ENCODE measurements at regions not wholly inside any gene's neighbourhood (a gene's known extent, or its start where the extent isn't known, plus 50 kb on each side); places are given as distances from the start of the nearest gene placed in this dataset.
A peak's percentile ranks its signal among the peaks of the same experiment; 100 is the strongest.
"Not testable (repeated sequence)": the region's sequence is repeated elsewhere in the genome, so short reads cannot be mapped to it uniquely, and the experiment has no call there.

GRCh38 chr6:155762649-155763048, 307.0 kb upstream of the NOX3 start:
- no peak overlapping the region for H2AFZ ChIP-seq (ENCODE audit: low read depth, low read length)
- H3K79me1 ChIP-seq (replicated peaks; ENCODE audit: low read length, poor library complexity, severe bottlenecking), result no peaks in the 10 kb centered on the region
- H3K23ac ChIP-seq (ENCODE audit: low read length in 2 of 2), result no peak overlapping the region
- H3K4ac ChIP-seq (ENCODE audit: low read depth in 1 of 2, low read length in 2 of 2), result no peak overlapping the region
- DNase-seq, result no peak
- H2BK5ac ChIP-seq (ENCODE audit: low read depth, low read length, poor library complexity, severe bottlenecking), result no peak overlapping the region
- no peak overlapping the region for H2BK120ac ChIP-seq (ENCODE audit: low read depth, low read length)
- no peak overlapping the region for H2BK12ac ChIP-seq (ENCODE audit: low read length in 2 of 2)
- H3K9ac ChIP-seq (ENCODE audit: low read length), result no peak overlapping the region
- no peak overlapping the region for H3K18ac ChIP-seq (ENCODE audit: low read depth in 1 of 2, low read length in 2 of 2)
- H2AK5ac ChIP-seq (ENCODE audit: low read length, severe bottlenecking), result no peak overlapping the region
- no peak overlapping the region for H3K27ac ChIP-seq (ENCODE audit: low read length, poor library complexity, severe bottlenecking)
- H3K27me3 ChIP-seq (ENCODE audit: control insufficient read depth in 1 of 2, insufficient read depth in 1 of 2, low read length in 2 of 2), result no peaks in the 10 kb centered on the region
- H3K9me3 ChIP-seq (ENCODE audit: control insufficient read depth, low read length), result peaks cover 3% of the 10 kb centered on the region
- no peak overlapping the region for H2BK15ac ChIP-seq (ENCODE audit: low read depth, poor library complexity, severe bottlenecking)
- no peaks in the 10 kb centered on the region for H3K36me3 ChIP-seq (ENCODE audit: control insufficient read depth in 1 of 2, insufficient read depth in 2 of 2, low read depth in 1 of 2, low read length in 2 of 2)
- H3K14ac ChIP-seq (ENCODE audit: low read length in 2 of 2), result no peak overlapping the region
- H4K8ac ChIP-seq (ENCODE audit: low read length), result no peak overlapping the region
- WGBS, result 98% methylated on average over 3 of the region's 3 CpGs
- H3K4me1 ChIP-seq (ENCODE audit: control insufficient read depth, insufficient read depth, low read depth, low read length), result no peaks in the 10 kb centered on the region
- H3K4me3 ChIP-seq (ENCODE audit: insufficient read depth in 1 of 2, low read depth in 1 of 2, low read length in 2 of 2), result no peak overlapping the region
- no peak overlapping the region for H3K4me2 ChIP-seq (ENCODE audit: low read length, poor library complexity, severe bottlenecking)
- no peak overlapping the region for H4K91ac ChIP-seq (ENCODE audit: low read length)

GRCh38 chr6:155755452-155755851, 299.8 kb upstream of the NOX3 start:
- Histone ChIP-seq H3K79me1 (replicated peaks; ENCODE audit: low read length, poor library complexity, severe bottlenecking) (no peaks in the 10 kb centered on the region), H3K4ac (ENCODE audit: low read depth in 1 of 2, low read length in 2 of 2) (no peak overlapping the region), H2BK12ac (ENCODE audit: low read length in 2 of 2) (no peak overlapping the region), H3K4me2 (ENCODE audit: low read length, poor library complexity, severe bottlenecking) (no peak overlapping the region), H3K23ac (ENCODE audit: low read length in 2 of 2) (no peak overlapping the region), H3K27me3 (ENCODE audit: control insufficient read depth in 1 of 2, insufficient read depth in 1 of 2, low read length in 2 of 2) (no peaks in the 10 kb centered on the region), H3K9ac (ENCODE audit: low read length) (no peak overlapping the region), H3K36me3 (ENCODE audit: control insufficient read depth in 1 of 2, insufficient read depth in 2 of 2, low read depth in 1 of 2, low read length in 2 of 2) (no peaks in the 10 kb centered on the region), H4K91ac (ENCODE audit: low read length) (no peak overlapping the region), H2BK15ac (ENCODE audit: low read depth, poor library complexity, severe bottlenecking) (no peak overlapping the region), H2BK5ac (ENCODE audit: low read depth, low read length, poor library complexity, severe bottlenecking) (no peak overlapping the region), H4K8ac (ENCODE audit: low read length) (no peak overlapping the region), H2AFZ (ENCODE audit: low read depth, low read length) (no peak overlapping the region), H2AK5ac (ENCODE audit: low read length, severe bottlenecking) (no peak overlapping the region), H3K9me3 (ENCODE audit: control insufficient read depth, low read length) (peaks cover 3% of the 10 kb centered on the region), H3K4me1 (ENCODE audit: control insufficient read depth, insufficient read depth, low read depth, low read length) (no peaks in the 10 kb centered on the region), H3K14ac (ENCODE audit: low read length in 2 of 2) (no peak overlapping the region), H3K27ac (ENCODE audit: low read length, poor library complexity, severe bottlenecking) (no peak overlapping the region), H2BK120ac (ENCODE audit: low read depth, low read length) (no peak overlapping the region), H3K4me3 (ENCODE audit: insufficient read depth in 1 of 2, low read depth in 1 of 2, low read length in 2 of 2) (no peak overlapping the region), H3K18ac (ENCODE audit: low read depth in 1 of 2, low read length in 2 of 2) (no peak overlapping the region)
- no peak for DNase-seq
- WGBS, result 33% methylated on average over 2 of the region's 3 CpGs

- H2BK15ac ChIP-seq (ENCODE audit: low read depth, poor library complexity, severe bottlenecking); H3K9ac ChIP-seq (ENCODE audit: low read length); H4K8ac ChIP-seq (ENCODE audit: low read length); H3K27me3 ChIP-seq (ENCODE audit: control insufficient read depth in 1 of 2, insufficient read depth in 1 of 2, low read length in 2 of 2); H4K91ac ChIP-seq (ENCODE audit: low read length); H2AK5ac ChIP-seq (ENCODE audit: low read length, severe bottlenecking); H3K27ac ChIP-seq (ENCODE audit: low read length, poor library complexity, severe bottlenecking); H3K4ac ChIP-seq (ENCODE audit: low read depth in 1 of 2, low read length in 2 of 2); H3K14ac ChIP-seq (ENCODE audit: low read length in 2 of 2); H2BK12ac ChIP-seq (ENCODE audit: low read length in 2 of 2); H3K36me3 ChIP-seq (ENCODE audit: control insufficient read depth in 1 of 2, insufficient read depth in 2 of 2, low read depth in 1 of 2, low read length in 2 of 2); H2BK120ac ChIP-seq (ENCODE audit: low read depth, low read length); H3K79me1 ChIP-seq (replicated peaks; ENCODE audit: low read length, poor library complexity, severe bottlenecking); DNase-seq; H2BK5ac ChIP-seq (ENCODE audit: low read depth, low read length, poor library complexity, severe bottlenecking); H3K4me2 ChIP-seq (ENCODE audit: low read length, poor library complexity, severe bottlenecking); H3K9me3 ChIP-seq (ENCODE audit: control insufficient read depth, low read length); H3K4me1 ChIP-seq (ENCODE audit: control insufficient read depth, insufficient read depth, low read depth, low read length); H3K23ac ChIP-seq (ENCODE audit: low read length in 2 of 2); H3K4me3 ChIP-seq (ENCODE audit: insufficient read depth in 1 of 2, low read depth in 1 of 2, low read length in 2 of 2); H2AFZ ChIP-seq (ENCODE audit: low read depth, low read length): not testable (repeated sequence)
- whole genome bisulfite sequencing, result 72% methylated on average over 3 of the region's 3 CpGs
- peak overlapping the region in 1 of 2 experiments; percentile 52 for H3K18ac ChIP-seq (ENCODE audit: low read depth in 1 of 2, low read length in 2 of 2)
These were observed 293.1 kb upstream of the NOX3 start for GRCh38 chr6:155748778-155749177.

GRCh38 chr6:155747491-155747890, 291.9 kb upstream of the NOX3 start:
- Histone ChIP-seq H2BK12ac (ENCODE audit: low read length in 2 of 2) (no peak overlapping the region), H3K4me2 (ENCODE audit: low read length, poor library complexity, severe bottlenecking) (no peak overlapping the region), H3K18ac (ENCODE audit: low read depth in 1 of 2, low read length in 2 of 2) (no peak overlapping the region), H2AFZ (ENCODE audit: low read depth, low read length) (no peak overlapping the region), H3K9me3 (ENCODE audit: control insufficient read depth, low read length) (no peaks in the 10 kb centered on the region), H4K8ac (ENCODE audit: low read length) (no peak overlapping the region), H3K27ac (ENCODE audit: low read length, poor library complexity, severe bottlenecking) (no peak overlapping the region), H3K4me1 (ENCODE audit: control insufficient read depth, insufficient read depth, low read depth, low read length) (no peaks in the 10 kb centered on the region), H2BK5ac (ENCODE audit: low read depth, low read length, poor library complexity, severe bottlenecking) (no peak overlapping the region), H3K36me3 (ENCODE audit: control insufficient read depth in 1 of 2, insufficient read depth in 2 of 2, low read depth in 1 of 2, low read length in 2 of 2) (no peaks in the 10 kb centered on the region), H2BK120ac (ENCODE audit: low read depth, low read length) (no peak overlapping the region), H3K23ac (ENCODE audit: low read length in 2 of 2) (no peak overlapping the region), H3K14ac (ENCODE audit: low read length in 2 of 2) (no peak overlapping the region), H2AK5ac (ENCODE audit: low read length, severe bottlenecking) (no peak overlapping the region), H3K79me1 (replicated peaks; ENCODE audit: low read length, poor library complexity, severe bottlenecking) (no peaks in the 10 kb centered on the region), H2BK15ac (ENCODE audit: low read depth, poor library complexity, severe bottlenecking) (no peak overlapping the region), H3K4me3 (ENCODE audit: insufficient read depth in 1 of 2, low read depth in 1 of 2, low read length in 2 of 2) (no peak overlapping the region), H4K91ac (ENCODE audit: low read length) (no peak overlapping the region), H3K9ac (ENCODE audit: low read length) (no peak overlapping the region), H3K27me3 (ENCODE audit: control insufficient read depth in 1 of 2, insufficient read depth in 1 of 2, low read length in 2 of 2) (no peaks in the 10 kb centered on the region), H3K4ac (ENCODE audit: low read depth in 1 of 2, low read length in 2 of 2) (no peak overlapping the region)
- DNase-seq, result no peak
- WGBS, result no CpG with 5 or more reads among the region's 3 CpGs
